NOMO-1 treated with dmso at 0.1 percent for 144 hours (cell line): ENCODE measurements at regions not wholly inside any gene's neighbourhood (a gene's known extent, or its start where the extent isn't known, plus 50 kb on each side); places are given as distances from the start of the nearest gene placed in this dataset.
A peak's percentile ranks its signal among the peaks of the same experiment; 100 is the strongest.

Experiments
- DNase-seq: peaks from one replicate; lab custom pipeline; 2025; ENCODE audit not compliant: unreplicated experiment; lab: John Stamatoyannopoulos, UW

DNA sequence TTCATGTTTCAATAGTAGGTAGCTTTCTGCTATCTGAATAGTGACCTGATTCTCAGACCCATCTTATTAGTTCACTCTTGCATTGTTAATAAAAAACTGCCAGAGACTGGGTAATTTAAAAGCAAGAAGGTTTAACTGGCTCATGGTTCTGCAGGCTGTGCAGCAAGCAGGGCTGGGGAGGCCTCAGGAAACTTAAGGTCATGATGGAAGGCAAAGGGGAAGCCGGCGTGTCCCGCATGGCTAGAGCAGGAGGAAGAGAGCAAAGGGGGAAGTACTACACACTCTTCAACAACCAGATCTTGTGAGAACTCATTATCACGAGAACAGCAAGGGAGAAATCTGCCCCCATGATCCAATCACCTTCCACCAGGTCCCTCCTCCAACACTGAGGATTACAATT, 185.2 kb upstream of the PITRM1 start:
- no peak for DNase-seq

DNA sequence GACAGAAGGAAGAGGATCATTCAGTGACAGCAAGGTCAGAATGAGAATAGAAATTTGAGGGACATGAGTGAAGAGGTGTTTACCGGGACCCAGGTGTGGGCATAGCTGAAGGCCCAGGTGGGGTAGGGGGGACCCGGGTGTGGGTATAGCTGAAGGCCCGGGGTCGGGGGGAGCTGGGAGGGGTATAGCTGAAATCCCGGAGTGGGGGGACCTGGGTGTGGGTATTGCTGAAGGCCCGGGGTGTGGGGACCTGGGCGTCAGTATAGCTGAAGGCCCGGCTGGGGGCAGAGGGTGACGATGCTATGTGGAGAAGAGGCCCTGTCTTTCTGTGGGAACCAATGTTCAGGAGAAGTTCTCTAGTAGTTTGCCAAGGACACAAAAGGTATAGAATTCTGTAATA, 183.0 kb upstream of the PITRM1 start:
- no peak for DNase-seq

GRCh38 chr10:3354174-3354900, 181.8 kb upstream of the PITRM1 start:
- no peak for DNase-seq

- no peak for DNase-seq
Observed at GRCh38 chr10:3353235-3353634, 180.7 kb upstream of the PITRM1 start.

GRCh38 chr10:3350617-3351258, 178.2 kb upstream of the PITRM1 start:
- DNase-seq, result no peak

DNA sequence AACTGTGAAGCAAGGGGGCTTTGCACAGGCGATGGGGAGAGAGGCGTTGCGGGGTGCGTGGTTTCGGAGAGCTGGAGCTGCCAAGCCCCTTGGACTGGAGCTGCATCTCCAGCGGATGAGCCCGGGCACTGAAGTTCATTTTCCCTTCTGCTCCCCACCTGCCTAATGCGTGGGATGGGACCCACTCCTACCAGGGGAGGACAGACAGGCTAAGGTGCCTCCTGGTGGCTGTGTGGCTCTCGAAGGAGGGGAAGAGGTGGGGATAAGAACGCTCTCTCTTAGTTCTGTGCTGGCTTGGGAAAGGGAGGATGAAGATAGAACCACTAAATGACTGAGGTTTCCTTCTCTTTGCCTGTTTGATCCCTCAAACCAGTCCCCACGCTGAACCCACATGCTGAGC, 177.6 kb upstream of the PITRM1 start:
- DNase-seq, result no peak

DNA sequence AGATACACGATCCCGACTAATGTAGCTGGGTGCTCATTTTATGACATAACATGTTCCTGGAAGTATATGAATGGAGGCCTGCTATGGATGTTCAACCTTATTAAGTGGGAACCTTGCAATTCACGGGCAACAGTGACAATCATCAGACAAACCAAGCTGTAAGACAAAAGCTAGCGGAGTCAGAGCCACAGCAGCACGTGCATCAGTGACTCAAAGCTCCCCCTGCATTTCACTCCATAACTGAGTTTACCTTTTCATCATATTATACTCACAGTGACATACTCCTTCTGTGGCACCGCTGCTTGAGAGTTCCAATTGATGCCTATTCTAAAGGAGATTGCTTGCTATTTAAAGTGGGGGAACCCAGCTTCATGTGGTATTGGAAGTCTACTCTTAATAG, 176.0 kb upstream of the PITRM1 start:
- no peak for DNase-seq

- no peak for DNase-seq
Observed at GRCh38 chr10:3347413-3348182, 175.0 kb upstream of the PITRM1 start.

DNA sequence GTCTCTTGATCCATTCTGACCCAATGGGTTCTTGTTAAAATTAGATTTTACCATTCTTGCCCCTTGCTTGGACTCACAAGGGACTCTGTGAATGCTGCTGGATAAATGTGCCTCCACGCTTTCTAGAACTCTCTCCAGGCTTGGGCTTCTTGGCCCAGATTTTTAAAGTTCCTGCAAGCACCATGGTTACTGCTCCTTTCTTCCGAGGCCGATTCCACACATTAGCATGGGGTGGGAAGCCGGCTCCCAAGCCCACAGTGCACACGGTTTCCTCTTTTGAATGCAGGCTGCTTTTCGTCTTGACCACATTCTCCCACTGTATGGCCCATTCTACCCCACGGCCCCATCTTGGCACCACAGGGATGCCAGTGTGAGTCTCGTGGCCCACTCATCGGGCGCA, 174.3 kb upstream of the PITRM1 start:
- DNase-seq, result no peak

DNA sequence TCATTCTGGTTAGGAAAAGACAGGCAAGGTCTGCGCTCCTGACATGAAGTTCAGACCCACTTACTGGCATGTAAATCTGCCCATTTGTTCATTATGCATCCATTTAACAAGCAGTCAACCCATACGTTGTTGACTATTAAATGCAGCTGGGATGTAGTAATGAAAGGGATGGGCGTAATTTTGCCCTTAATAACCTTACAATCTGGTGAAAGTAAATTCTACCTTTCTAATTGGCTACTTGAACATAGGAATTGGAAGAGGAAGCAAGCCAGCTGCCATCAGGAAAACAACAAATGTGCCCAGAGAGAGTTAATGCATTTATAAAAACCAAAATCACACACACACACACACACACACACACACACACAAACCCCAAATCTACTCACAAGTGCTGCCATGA, 170.2 kb upstream of the PITRM1 start:
- DNase-seq, result no peak

GRCh38 chr10:3340127-3340730, 167.6 kb upstream of the PITRM1 start:
- DNase-seq, result no peak

DNA sequence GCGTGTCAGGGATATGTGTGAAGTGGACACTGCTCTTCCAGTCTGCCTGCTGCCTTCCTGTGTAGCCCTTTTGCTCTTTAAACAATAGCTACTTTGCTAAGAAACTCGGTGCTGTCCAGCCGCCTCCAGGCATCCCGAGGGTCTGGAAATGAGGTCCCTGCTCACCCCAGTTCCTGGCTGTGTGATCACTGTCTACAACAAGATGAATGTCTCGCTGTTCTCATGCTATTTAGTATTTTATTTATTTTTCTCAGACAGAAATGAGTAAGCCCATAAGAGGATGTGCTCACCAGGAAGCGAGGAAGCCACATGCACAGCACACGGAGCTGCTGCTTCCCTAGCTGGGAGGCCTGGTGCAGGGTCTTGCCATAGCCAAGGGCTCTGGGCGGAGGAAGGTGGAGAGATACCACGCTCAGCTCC, 167.0 kb upstream of the PITRM1 start:
- DNase-seq, result no peak

DNA sequence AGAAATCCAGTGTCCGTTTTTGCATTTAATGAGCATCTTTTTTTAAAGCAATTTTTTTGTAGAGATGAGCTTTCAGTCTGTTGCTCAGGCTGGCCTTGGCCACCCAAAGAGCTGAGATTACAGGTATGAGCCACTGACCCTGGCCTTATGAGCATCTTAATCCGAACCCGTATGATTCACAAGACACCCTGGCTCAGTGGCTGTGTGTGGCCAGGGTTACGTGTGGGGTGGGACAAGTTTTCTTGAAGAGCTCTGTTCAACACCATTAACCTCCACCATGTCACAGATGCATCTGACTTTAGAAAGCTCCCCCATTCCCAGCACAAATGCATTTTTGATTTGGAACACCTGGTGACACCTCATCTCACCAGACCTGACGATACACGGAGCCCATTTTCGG, 166.5 kb upstream of the PITRM1 start:
- DNase-seq, result no peak

DNA sequence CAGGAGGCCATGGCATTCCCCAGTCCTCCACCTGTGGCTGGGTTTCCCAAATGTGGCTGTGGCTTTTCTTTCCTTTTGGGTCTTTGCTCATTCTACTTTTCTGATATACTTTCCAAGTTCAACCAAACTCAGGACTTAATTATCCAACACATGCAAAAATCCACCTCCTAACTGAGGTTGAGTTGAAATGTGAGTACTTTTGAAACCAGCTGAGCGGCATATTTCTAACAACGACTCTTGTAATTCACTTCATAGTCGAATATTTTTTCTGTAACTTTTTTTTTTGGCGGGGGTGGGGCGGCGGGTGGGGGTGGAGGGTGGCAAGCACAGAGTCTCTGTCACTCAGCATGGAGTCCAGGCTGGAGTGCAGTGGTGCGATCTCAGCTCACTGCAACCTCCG, 165.2 kb upstream of the PITRM1 start:
- DNase-seq, result no peak

- DNase-seq, result no peak
Observed at GRCh38 chr10:3336673-3337293, 164.2 kb upstream of the PITRM1 start.

DNA sequence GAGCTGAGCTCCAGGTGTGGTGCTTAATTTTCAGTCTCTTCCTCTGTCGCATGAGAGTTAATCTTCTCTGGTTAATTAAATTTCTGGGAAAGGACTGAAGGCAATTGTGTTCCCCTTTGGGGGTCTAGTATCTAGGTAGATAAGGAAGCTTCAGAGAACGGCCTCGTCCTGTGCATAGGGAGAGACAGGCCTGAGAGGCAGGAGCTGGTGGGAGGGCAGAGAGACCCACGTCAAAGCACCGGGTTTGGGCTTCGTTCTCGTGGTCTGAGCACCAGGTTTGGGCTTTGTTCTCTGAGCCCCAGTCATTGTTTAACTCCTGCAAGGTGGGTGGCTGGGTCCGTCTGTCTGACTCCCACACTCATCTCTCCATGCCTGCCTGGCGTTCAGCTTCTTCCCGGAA, 160.8 kb upstream of the PITRM1 start:
- no peak for DNase-seq

DNA sequence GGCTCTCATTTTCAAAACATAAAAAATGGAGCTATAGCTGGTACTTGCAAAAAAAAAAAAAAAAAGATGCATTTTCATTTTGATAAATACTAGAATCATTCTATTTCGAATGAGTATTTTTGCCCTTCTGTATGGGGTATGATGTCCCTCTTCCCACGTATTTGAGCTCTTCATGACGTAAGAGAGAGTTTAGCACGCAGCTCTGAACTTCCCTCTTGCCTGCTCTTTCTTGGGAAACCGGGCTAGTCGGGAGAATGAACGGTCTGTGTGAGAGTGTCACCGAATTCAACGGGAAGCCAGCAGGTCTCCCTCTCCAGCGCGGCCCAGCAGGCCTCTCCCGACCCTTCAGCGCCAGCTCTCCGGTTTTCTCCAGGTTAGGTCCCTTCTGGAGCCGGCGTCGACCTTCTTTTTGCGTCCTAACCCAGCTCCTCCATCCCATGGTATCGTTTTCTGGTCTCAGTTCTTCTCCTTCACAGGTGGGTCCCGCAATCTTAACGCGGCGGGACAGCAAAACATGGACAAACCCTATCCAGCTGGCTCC, 159.2 kb upstream of the PITRM1 start:
- DNase-seq, result no peak

DNA sequence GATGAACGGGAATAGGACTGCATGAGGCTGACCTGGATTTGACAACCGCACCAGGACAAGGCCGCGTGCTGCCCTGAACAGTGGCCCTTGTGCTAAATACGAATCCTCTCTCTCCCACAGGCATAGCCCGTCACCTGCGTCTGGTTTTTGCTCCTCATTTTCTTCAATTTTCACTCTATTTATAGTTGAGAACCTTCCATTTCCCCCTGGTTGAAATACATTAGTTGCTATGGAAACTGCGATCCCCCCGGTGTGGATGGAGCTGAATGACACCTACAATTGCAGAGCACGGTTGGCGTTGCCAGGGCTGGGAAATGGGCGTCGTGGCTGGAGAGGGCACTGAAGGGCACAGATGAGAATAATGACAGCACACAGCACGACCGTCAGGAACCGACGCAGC, 158.6 kb upstream of the PITRM1 start:
- no peak for DNase-seq

GRCh38 chr10:3330663-3331062, 158.1 kb upstream of the PITRM1 start:
- DNase-seq, result peak; percentile 84

GRCh38 chr10:3325954-3326750, 153.6 kb upstream of the PITRM1 start:
- DNase-seq, result no peak
